WTC11 (cell line): ENCODE measurements at regions not wholly inside any gene's neighbourhood (a gene's known extent, or its start where the extent isn't known, plus 50 kb on each side); places are given as distances from the start of the nearest gene placed in this dataset.

ENCODE experiments used
- JAZF1 ChIP-seq: fragments of 250-450 bp; sonication (Bioruptor Pico); IDR thresholded peaks from 2 replicates; pipeline ENCODE4 v1.9.0; 2021; ENCODE audit warnings: moderate library complexity, mild to moderate bottlenecking, inconsistent platforms
- NFE2L1 ChIP-seq: sonication (generic); formaldehyde crosslinking; IDR thresholded peaks from 2 replicates; pipeline ENCODE4 v1.8.1; 2023; ENCODE audit warnings: missing genetic modification reagents
- SMAD4 ChIP-seq: sonication (generic); formaldehyde crosslinking; IDR thresholded peaks from 2 replicates; pipeline ENCODE4 v1.8.0; 2022; ENCODE audit warnings: mild to moderate bottlenecking, missing genetic modification reagents
- ZNF138 ChIP-seq: sonication (generic); formaldehyde crosslinking; conservative IDR thresholded peaks from 2 replicates; pipeline ENCODE4 v1.8.1; 2022; ENCODE audit warnings: mild to moderate bottlenecking, moderate library complexity, missing genetic modification reagents
- TF ChIP-seq, protein P1 (sequence below): sonication (generic); formaldehyde crosslinking; IDR thresholded peaks from 2 replicates; pipeline ENCODE4 v1.8.1; 2022; ENCODE audit warnings: missing genetic modification reagents, borderline replicate concordance
- TF ChIP-seq, protein P2 (sequence below): fragments of 200-600 bp; IDR thresholded peaks from 2 replicates; pipeline ENCODE4 v1.8.0; 2022; ENCODE audit warnings: antibody characterized with exemption
- TF ChIP-seq, protein P3 (sequence below): sonication (generic); formaldehyde crosslinking; IDR thresholded peaks from 2 replicates; pipeline ENCODE4 v1.8.1; 2023; ENCODE audit warnings: mild to moderate bottlenecking, missing genetic modification reagents, moderate library complexity
- TF ChIP-seq, protein P4 (sequence below): sonication (generic); formaldehyde crosslinking; IDR thresholded peaks from 2 replicates; pipeline ENCODE4 v1.8.0; 2023; ENCODE audit warnings: mild to moderate bottlenecking, missing genetic modification reagents

DNA sequence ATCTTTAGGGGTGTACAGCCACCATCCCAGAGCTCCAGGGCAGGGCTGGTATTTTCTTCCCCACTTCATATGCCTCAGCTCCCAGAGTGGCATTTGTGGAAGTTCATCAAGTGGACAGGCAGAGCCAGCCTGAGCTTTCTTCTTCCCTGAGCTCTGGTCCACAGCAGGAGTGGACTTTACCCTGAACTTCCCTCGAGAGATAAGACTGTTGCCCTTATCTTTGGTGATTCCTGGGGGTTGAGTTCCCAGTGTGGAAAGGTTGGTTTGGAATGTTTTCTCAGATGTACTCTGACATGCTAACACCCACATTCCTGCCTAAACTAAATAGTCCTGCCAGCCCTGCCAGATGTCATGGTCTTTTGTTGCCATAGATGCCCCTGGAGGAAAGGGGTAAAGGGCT, 62.0 kb upstream of the LGALSL start:
- no peak for TF ChIP-seq JAZF1 (CRISPR knock-in tag)
- TF ChIP-seq NFE2L1, result no peak
- TF ChIP-seq, protein P1, sequence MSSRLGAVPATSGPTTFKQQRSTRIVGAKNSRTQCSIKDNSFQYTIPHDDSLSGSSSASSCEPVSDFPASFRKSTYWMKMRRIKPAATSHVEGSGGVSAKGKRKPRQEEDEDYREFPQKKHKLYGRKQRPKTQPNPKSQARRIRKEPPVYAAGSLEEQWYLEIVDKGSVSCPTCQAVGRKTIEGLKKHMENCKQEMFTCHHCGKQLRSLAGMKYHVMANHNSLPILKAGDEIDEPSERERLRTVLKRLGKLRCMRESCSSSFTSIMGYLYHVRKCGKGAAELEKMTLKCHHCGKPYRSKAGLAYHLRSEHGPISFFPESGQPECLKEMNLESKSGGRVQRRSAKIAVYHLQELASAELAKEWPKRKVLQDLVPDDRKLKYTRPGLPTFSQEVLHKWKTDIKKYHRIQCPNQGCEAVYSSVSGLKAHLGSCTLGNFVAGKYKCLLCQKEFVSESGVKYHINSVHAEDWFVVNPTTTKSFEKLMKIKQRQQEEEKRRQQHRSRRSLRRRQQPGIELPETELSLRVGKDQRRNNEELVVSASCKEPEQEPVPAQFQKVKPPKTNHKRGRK (CRISPR knock-in tag), result no peak
- TF ChIP-seq, protein P2, sequence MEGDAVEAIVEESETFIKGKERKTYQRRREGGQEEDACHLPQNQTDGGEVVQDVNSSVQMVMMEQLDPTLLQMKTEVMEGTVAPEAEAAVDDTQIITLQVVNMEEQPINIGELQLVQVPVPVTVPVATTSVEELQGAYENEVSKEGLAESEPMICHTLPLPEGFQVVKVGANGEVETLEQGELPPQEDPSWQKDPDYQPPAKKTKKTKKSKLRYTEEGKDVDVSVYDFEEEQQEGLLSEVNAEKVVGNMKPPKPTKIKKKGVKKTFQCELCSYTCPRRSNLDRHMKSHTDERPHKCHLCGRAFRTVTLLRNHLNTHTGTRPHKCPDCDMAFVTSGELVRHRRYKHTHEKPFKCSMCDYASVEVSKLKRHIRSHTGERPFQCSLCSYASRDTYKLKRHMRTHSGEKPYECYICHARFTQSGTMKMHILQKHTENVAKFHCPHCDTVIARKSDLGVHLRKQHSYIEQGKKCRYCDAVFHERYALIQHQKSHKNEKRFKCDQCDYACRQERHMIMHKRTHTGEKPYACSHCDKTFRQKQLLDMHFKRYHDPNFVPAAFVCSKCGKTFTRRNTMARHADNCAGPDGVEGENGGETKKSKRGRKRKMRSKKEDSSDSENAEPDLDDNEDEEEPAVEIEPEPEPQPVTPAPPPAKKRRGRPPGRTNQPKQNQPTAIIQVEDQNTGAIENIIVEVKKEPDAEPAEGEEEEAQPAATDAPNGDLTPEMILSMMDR, result no peak
- TF ChIP-seq, protein P3, sequence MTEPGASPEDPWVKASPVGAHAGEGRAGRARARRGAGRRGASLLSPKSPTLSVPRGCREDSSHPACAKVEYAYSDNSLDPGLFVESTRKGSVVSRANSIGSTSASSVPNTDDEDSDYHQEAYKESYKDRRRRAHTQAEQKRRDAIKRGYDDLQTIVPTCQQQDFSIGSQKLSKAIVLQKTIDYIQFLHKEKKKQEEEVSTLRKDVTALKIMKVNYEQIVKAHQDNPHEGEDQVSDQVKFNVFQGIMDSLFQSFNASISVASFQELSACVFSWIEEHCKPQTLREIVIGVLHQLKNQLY (CRISPR knock-in tag), result no peak
- TF ChIP-seq, protein P4, sequence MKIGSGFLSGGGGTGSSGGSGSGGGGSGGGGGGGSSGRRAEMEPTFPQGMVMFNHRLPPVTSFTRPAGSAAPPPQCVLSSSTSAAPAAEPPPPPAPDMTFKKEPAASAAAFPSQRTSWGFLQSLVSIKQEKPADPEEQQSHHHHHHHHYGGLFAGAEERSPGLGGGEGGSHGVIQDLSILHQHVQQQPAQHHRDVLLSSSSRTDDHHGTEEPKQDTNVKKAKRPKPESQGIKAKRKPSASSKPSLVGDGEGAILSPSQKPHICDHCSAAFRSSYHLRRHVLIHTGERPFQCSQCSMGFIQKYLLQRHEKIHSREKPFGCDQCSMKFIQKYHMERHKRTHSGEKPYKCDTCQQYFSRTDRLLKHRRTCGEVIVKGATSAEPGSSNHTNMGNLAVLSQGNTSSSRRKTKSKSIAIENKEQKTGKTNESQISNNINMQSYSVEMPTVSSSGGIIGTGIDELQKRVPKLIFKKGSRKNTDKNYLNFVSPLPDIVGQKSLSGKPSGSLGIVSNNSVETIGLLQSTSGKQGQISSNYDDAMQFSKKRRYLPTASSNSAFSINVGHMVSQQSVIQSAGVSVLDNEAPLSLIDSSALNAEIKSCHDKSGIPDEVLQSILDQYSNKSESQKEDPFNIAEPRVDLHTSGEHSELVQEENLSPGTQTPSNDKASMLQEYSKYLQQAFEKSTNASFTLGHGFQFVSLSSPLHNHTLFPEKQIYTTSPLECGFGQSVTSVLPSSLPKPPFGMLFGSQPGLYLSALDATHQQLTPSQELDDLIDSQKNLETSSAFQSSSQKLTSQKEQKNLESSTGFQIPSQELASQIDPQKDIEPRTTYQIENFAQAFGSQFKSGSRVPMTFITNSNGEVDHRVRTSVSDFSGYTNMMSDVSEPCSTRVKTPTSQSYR (CRISPR knock-in tag), result no peak
- TF ChIP-seq ZNF138, result no peak
- TF ChIP-seq SMAD4 (CRISPR knock-in tag), result no peak
